ENCODE measurements at regions not wholly inside any gene's neighbourhood (a gene's known extent, or its start where the extent isn't known, plus 50 kb on each side); places are given as distances from the start of the nearest gene placed in this dataset.

DNA sequence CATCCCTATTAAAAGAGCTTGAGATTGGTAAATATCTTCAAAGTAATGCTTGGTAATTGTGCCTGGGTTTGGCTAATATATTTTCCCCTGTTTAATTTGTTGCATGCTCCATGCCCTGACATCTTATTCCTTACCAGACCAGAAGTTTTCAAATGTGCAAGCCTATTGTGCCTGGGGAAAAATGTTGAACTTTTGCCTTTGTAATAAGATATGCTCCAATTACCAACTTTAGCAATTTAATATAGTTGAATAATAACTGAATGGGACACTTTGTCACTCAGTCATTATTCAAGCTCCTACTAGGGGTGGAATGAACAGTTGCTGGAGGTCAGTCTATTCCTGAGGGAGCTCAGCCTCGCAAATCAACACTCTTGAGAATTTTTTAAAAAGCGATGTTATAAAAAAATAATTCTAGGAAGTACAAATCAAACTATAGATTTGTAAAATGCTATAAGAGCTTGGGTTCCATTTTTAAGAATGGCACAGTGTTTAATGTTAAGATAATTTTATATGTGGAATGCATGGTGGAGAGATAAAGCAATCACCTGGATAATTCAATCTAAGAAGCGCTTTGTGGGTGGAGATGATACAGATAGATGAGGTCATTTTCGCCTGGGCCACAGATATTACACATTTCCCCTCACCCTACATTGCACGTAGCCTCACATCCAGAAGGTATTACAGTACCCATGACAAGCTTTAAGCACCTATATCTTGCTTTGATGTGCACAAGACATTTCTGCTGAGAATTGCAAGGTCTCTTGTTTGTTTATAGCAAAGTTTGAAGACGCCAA, 231.8 kb downstream of the PIK3R1 start:
- ATAC-seq = no peak
- intact Hi-C loops (cut with micrococcal nuclease) (no loop called here), in situ Hi-C loops (cut with MboI) (no loop called here)
- Histone ChIP-seq H4K20me1 (replicated peaks; ENCODE audit: control insufficient read depth, insufficient read depth, low read length) (no peaks in the 10 kb centered on the region), H3K9ac (ENCODE audit: insufficient read depth in 1 of 2, low read depth in 2 of 2, low read length in 2 of 2) (no peak overlapping the region), H3K9me1 (ENCODE audit: control insufficient read depth, insufficient read depth, low read length) (no peaks in the 10 kb centered on the region), H3K4me2 (ENCODE audit: insufficient read depth, low read length) (no peak overlapping the region), H3K27ac (ENCODE audit: extremely low read depth, low read depth, low read length) (no peak overlapping the region), H3K4me3 (no peak overlapping the region), H3K4me1 (replicated peaks in 1 of 2; ENCODE audit: control insufficient read depth in 2 of 2, insufficient read depth in 2 of 2, low read length in 2 of 2) (peaks cover 0 to 12% of the 10 kb centered on the region in 2 experiments; a peak in 2 of 5 replicates), H3K36me3 (ENCODE audit: control insufficient read depth, insufficient read depth, low read length) (no peaks in the 10 kb centered on the region), H3K9me3 (replicated peaks; ENCODE audit: control insufficient read depth, insufficient read depth, low read depth, low read length) (no peaks in the 10 kb centered on the region), H3K79me2 (ENCODE audit: control insufficient read depth, insufficient read depth, low read length) (no peaks in the 10 kb centered on the region), H3K27me3 (ENCODE audit: control insufficient read depth in 2 of 2, insufficient read depth in 2 of 2, low read length in 2 of 2) (no peaks in the 10 kb centered on the region), H2AFZ (ENCODE audit: low read depth, low read length) (no peak overlapping the region)
- FAIRE-seq = no peak
- WGBS (ENCODE audit: insufficient coverage, low coverage, missing lambda C conversion rate) = 42% methylated on average over 6 of the region's 6 CpGs
- CTCF ChIA-PET (ENCODE audit: low intra/inter-chr PET ratio) = no interaction called here
- no peak for TF ChIP-seq PHTF2 (CRISPR knock-in tag; IDR thresholded peaks at IDR 0.05)
- no TSS peak for BruUV-seq (replicated peaks)
- no peak for DNase-seq (ENCODE audit: extremely low read depth in 1 of 4, low spot score in 3 of 4)
- POLR2A ChIA-PET = interaction anchor here (0.6 to 1.3 kb wide), 3 partner anchors 9 to 71 kb away, joined by 3 to 7 read pairs (median 3); no protein-coding TSS in a partner anchor

GRCh38 chr5:68449380-68449779, 233.8 kb downstream of the PIK3R1 start:
- Histone ChIP-seq H3K4me2 (ENCODE audit: insufficient read depth, low read length) (no peak overlapping the region), H3K27ac (ENCODE audit: extremely low read depth, low read depth, low read length) (no peak overlapping the region), H3K27me3 (ENCODE audit: control insufficient read depth in 2 of 2, insufficient read depth in 2 of 2, low read length in 2 of 2) (no peaks in the 10 kb centered on the region), H3K4me1 (replicated peaks in 1 of 2; ENCODE audit: control insufficient read depth in 2 of 2, insufficient read depth in 2 of 2, low read length in 2 of 2) (peaks cover 0 to 19% of the 10 kb centered on the region in 2 experiments; a peak in 3 of 5 replicates), H3K36me3 (ENCODE audit: control insufficient read depth, insufficient read depth, low read length) (no peaks in the 10 kb centered on the region), H3K9ac (ENCODE audit: insufficient read depth in 1 of 2, low read depth in 2 of 2, low read length in 2 of 2) (no peak overlapping the region), H3K4me3 (no peak overlapping the region), H3K79me2 (ENCODE audit: control insufficient read depth, insufficient read depth, low read length) (no peaks in the 10 kb centered on the region), H2AFZ (ENCODE audit: low read depth, low read length) (no peak overlapping the region), H3K9me1 (ENCODE audit: control insufficient read depth, insufficient read depth, low read length) (no peaks in the 10 kb centered on the region), H3K9me3 (replicated peaks; ENCODE audit: control insufficient read depth, insufficient read depth, low read depth, low read length) (no peaks in the 10 kb centered on the region), H4K20me1 (replicated peaks; ENCODE audit: control insufficient read depth, insufficient read depth, low read length) (no peaks in the 10 kb centered on the region)
- intact Hi-C loops (cut with micrococcal nuclease) (no loop called here), in situ Hi-C loops (cut with MboI) (no loop called here)
- CTCF ChIA-PET (ENCODE audit: low intra/inter-chr PET ratio) = interaction anchor here (1.1 kb wide), 1 partner anchor 163 kb away, joined by 3 read pairs; no protein-coding TSS in a partner anchor
- no peak for TF ChIP-seq DPF2 (IDR thresholded peaks at IDR 0.05)
- TF ChIP-seq CC2D1A (IDR thresholded peaks at IDR 0.05) = no peak
- no peak for TF ChIP-seq BRF1 (IDR thresholded peaks at IDR 0.05; ENCODE audit: borderline replicate concordance, extremely low read depth, insufficient read length)
- no peak for TF ChIP-seq MED1 (CRISPR knock-in tag; IDR thresholded peaks at IDR 0.05; ENCODE audit: borderline replicate concordance)
- TF ChIP-seq NFYB (IDR thresholded peaks at IDR 0.05; ENCODE audit: extremely low read depth, insufficient read length) = no peak
- no peak for TF ChIP-seq SMAD4 (CRISPR knock-in tag; conservative IDR thresholded peaks at IDR 0.05)
- TF ChIP-seq POLR3G (IDR thresholded peaks at IDR 0.05; ENCODE audit: extremely low read depth, insufficient read length, insufficient replicate concordance) = no peak
- TF ChIP-seq ERF (CRISPR knock-in tag; IDR thresholded peaks at IDR 0.05) = no peak
- no peak for TF ChIP-seq NFE2L1 (tag; IDR thresholded peaks at IDR 0.05; ENCODE audit: borderline replicate concordance, low read depth)
- TF ChIP-seq ZKSCAN3 (CRISPR knock-in tag; IDR thresholded peaks at IDR 0.05) = no peak
- no peak for TF ChIP-seq ZNF639 (CRISPR knock-in tag; conservative IDR thresholded peaks at IDR 0.05 in 1 of 2, IDR thresholded peaks at IDR 0.05 in 1 of 2)
- DNase-seq (ENCODE audit: extremely low read depth in 1 of 4, low spot score in 3 of 4) = no peak
- FAIRE-seq = no peak
- POLR2A ChIA-PET = interaction anchor here (2.1 kb wide), 1 partner anchor 14 kb away, joined by 10 read pairs; no protein-coding TSS in a partner anchor
- no peak for ATAC-seq
- no TSS peak for BruUV-seq (replicated peaks)
- WGBS (ENCODE audit: insufficient coverage, low coverage, missing lambda C conversion rate) = 52% methylated on average over 3 of the region's 3 CpGs

Data from K562 (cell line).